AG10803 (cell line): ENCODE measurements at regions not wholly inside any gene's neighbourhood (a gene's known extent, or its start where the extent isn't known, plus 50 kb on each side); places are given as distances from the start of the nearest gene placed in this dataset.
"Not testable (repeated sequence)": the region's sequence is repeated elsewhere in the genome, so short reads cannot be mapped to it uniquely, and the experiment has no call there.

Experiments
- DNase-seq: peaks from one replicate; pipeline ENCODE4 v3.0.0; 2010; ENCODE audit warnings: low read depth
- H3K4me3 ChIP-seq: 2 replicates; pipeline ENCODE4 v1.5.1; 2011; ENCODE audit warnings: mild to moderate bottlenecking, low read length, control low read depth
- CTCF ChIP-seq: conservative IDR thresholded peaks from 2 replicates; pipeline ENCODE4 v1.5.1; 2011; ENCODE audit warnings: mild to moderate bottlenecking, low read length, control low read depth, inconsistent platforms

- H3K4me3 ChIP-seq, result no peak overlapping the region
- TF ChIP-seq CTCF, result no peak
- no peak for DNase-seq
Observed at GRCh38 chr2:51903728-51904127, 871.8 kb upstream of the NRXN1 start.

- TF ChIP-seq CTCF, result no peak
- DNase-seq, result no peak
- H3K4me3 ChIP-seq, result no peak overlapping the region
Observed at GRCh38 chr2:51899643-51900042, 867.7 kb upstream of the NRXN1 start.

GRCh38 chr2:51894584-51894983, 862.7 kb upstream of the NRXN1 start:
- H3K4me3 ChIP-seq, DNase-seq: not testable (repeated sequence)

DNA sequence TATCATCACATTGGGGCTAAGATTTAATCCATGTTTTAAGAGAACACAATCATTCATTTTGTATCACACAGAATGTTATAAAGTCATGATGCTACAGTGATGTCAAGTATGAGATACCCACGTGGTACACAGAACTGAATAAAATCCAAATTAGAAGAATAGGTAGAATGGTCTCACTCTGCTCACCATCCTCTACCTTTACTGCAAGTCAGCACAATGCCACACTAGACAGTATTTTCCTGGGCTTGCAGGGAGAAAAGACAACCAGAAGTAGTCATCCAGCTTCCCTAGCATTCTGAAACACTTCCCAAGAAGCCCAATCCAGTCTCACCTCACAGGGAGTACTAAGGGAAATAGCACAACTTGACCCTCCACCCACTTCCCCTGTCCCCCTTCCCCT, 856.2 kb upstream of the NRXN1 start:
- TF ChIP-seq CTCF, result no peak
- DNase-seq, result no peak
- H3K4me3 ChIP-seq, result no peak overlapping the region

- DNase-seq, result no peak
- no peak overlapping the region for H3K4me3 ChIP-seq
- no peak for TF ChIP-seq CTCF
Observed at GRCh38 chr2:51881673-51882072, 849.7 kb upstream of the NRXN1 start.

- TF ChIP-seq CTCF, result no peak
- H3K4me3 ChIP-seq, result no peak overlapping the region
- DNase-seq, result no peak
Observed at GRCh38 chr2:51880153-51880552, 848.2 kb upstream of the NRXN1 start.

- DNase-seq, result no peak
- TF ChIP-seq CTCF, result no peak
Observed at GRCh38 chr2:51866361-51866760, 834.4 kb upstream of the NRXN1 start.

DNA sequence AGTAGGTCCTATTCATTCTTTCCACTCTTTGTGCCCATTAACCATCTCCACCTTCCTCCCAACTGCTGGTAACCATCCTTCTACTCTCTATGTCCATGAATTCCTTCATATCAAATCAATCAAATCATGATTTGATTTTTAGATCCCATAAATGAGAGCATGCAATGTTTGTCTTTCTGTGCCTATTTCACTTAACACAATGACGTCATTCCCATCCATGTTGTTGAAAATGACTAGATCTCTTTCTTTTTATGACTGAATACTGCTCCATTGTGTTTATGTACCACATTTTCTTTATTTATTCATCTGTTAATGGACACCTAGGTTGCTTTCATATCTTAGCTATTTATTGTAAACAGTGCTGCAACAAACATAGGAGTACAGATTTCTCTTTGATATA, 827.3 kb upstream of the NRXN1 start:
- no peak for TF ChIP-seq CTCF
- no peak overlapping the region for H3K4me3 ChIP-seq
- DNase-seq, result no peak

More at GRCh38 chr2:51866361-51866760, 834.4 kb upstream of the NRXN1 start:
- H3K4me3 ChIP-seq, result no peak overlapping the region
